ENCODE measurements at regions not wholly inside any gene's neighbourhood (a gene's known extent, or its start where the extent isn't known, plus 50 kb on each side); places are given as distances from the start of the nearest gene placed in this dataset.

GRCh38 chr14:29339494-29340172, 573.0 kb downstream of the FOXG1 start:
- peak; percentile 26 for DNase-seq
- H3K9ac ChIP-seq (ENCODE audit: low read depth, low read length), result no peak overlapping the region
- no peak for TF ChIP-seq RCOR1 (IDR thresholded peaks at IDR 0.05; ENCODE audit: insufficient replicate concordance, low read length)
- TF ChIP-seq CHD1 (IDR thresholded peaks at IDR 0.05; ENCODE audit: low read depth, low read length), result no peak
- TF ChIP-seq, protein P1, sequence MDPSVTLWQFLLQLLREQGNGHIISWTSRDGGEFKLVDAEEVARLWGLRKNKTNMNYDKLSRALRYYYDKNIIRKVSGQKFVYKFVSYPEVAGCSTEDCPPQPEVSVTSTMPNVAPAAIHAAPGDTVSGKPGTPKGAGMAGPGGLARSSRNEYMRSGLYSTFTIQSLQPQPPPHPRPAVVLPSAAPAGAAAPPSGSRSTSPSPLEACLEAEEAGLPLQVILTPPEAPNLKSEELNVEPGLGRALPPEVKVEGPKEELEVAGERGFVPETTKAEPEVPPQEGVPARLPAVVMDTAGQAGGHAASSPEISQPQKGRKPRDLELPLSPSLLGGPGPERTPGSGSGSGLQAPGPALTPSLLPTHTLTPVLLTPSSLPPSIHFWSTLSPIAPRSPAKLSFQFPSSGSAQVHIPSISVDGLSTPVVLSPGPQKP (IDR thresholded peaks at IDR 0.05; ENCODE audit: borderline replicate concordance, low read depth, low read length), result no peak
- TF ChIP-seq MXI1 (IDR thresholded peaks at IDR 0.05; ENCODE audit: borderline replicate concordance, low read depth, low read length), result no peak
- TF ChIP-seq USF2 (IDR thresholded peaks at IDR 0.05; ENCODE audit: low read depth, low read length), result no peak
- TF ChIP-seq MAFK (IDR thresholded peaks at IDR 0.05; ENCODE audit: low read depth, low read length), result no peak
- TF ChIP-seq BHLHE40 (IDR thresholded peaks at IDR 0.05; ENCODE audit: low read depth, low read length), result no peak
- no peak for TF ChIP-seq CTCF (conservative IDR thresholded peaks at IDR 0.05; ENCODE audit: low read depth, low read length)

More at GRCh38 chr14:29339494-29340172, 573.0 kb downstream of the FOXG1 start:
- Histone ChIP-seq H3K4me3 (ENCODE audit: insufficient read depth, low read depth, low read length) (no peak overlapping the region), H3K36me3 (ENCODE audit: control insufficient read depth, insufficient read depth, low read length) (no peaks in the 10 kb centered on the region), H3K27me3 (ENCODE audit: control insufficient read depth, insufficient read depth, low read length) (no peaks in the 10 kb centered on the region), H3K18ac (ENCODE audit: low read depth, low read length) (no peak overlapping the region), H3K4me2 (ENCODE audit: low read depth, low read length) (no peak overlapping the region), H2BK5ac (ENCODE audit: low read depth, low read length, poor library complexity, severe bottlenecking) (no peak overlapping the region), H4K8ac (ENCODE audit: low read depth in 2 of 2, low read length in 2 of 2) (no peak overlapping the region), H2AK9ac (replicated peaks; ENCODE audit: low read depth, low read length, poor library complexity) (no peak overlapping the region), H3K14ac (replicated peaks; ENCODE audit: low read depth, low read length) (no peak overlapping the region), H4K5ac (ENCODE audit: low read depth, low read length) (no peak overlapping the region), H4K91ac (ENCODE audit: insufficient read depth, low read depth, low read length) (no peak overlapping the region), H4K20me1 (ENCODE audit: insufficient read depth, low read length) (no peaks in the 10 kb centered on the region), H2BK20ac (ENCODE audit: low read depth, low read length) (no peak overlapping the region), H3K4ac (ENCODE audit: low read depth, low read length) (no peak overlapping the region), H3K4me1 (ENCODE audit: control insufficient read depth, insufficient read depth, low read length) (no peaks in the 10 kb centered on the region), H3K9me3 (ENCODE audit: control insufficient read depth, insufficient read depth, low read length) (no peaks in the 10 kb centered on the region), H3K23ac (ENCODE audit: low read depth, low read length) (no peak overlapping the region), H2BK120ac (ENCODE audit: low read depth, low read length) (no peak overlapping the region), H2BK15ac (ENCODE audit: low read depth, low read length) (no peak overlapping the region), H2AFZ (replicated peaks; ENCODE audit: low read length, poor library complexity) (no peak overlapping the region), H3K27ac (ENCODE audit: insufficient read depth, low read length) (no peak overlapping the region), H3K9me1 (ENCODE audit: insufficient read depth, low read length) (no peaks in the 10 kb centered on the region), H3K56ac (ENCODE audit: extremely low read depth, insufficient read depth, low read length) (no peak overlapping the region), H2AK5ac (ENCODE audit: low read depth, low read length) (no peak overlapping the region), H3K79me1 (ENCODE audit: low read depth in 1 of 2, low read length in 2 of 2) (no peaks in the 10 kb centered on the region)
- intact Hi-C loops (cut with micrococcal nuclease) (no loop called here), in situ Hi-C loops (cut with MboI; ENCODE audit: low sequenced_read_pairs) (no loop called here), dilution Hi-C loops (cut with HindIII; ENCODE audit: low sequenced_read_pairs, unreplicated experiment) (no loop called here)
- WGBS, 2 experiments (ENCODE audit: extremely low coverage in 2 of 2, insufficient read length in 1 of 2), result no CpG with 5 or more reads among the region's 3 CpGs
- ChIA-PET POLR2A (ENCODE audit: unreplicated experiment) (no interaction called here), CTCF (no interaction called here)
- BruUV-seq (replicated peaks), result no TSS peak
- no peak for ATAC-seq (ENCODE audit: low read depth)

Measured in IMR-90 (cell line).